ENCODE measurements at regions not wholly inside any gene's neighbourhood (a gene's known extent, or its start where the extent isn't known, plus 50 kb on each side); places are given as distances from the start of the nearest gene placed in this dataset.

DNA sequence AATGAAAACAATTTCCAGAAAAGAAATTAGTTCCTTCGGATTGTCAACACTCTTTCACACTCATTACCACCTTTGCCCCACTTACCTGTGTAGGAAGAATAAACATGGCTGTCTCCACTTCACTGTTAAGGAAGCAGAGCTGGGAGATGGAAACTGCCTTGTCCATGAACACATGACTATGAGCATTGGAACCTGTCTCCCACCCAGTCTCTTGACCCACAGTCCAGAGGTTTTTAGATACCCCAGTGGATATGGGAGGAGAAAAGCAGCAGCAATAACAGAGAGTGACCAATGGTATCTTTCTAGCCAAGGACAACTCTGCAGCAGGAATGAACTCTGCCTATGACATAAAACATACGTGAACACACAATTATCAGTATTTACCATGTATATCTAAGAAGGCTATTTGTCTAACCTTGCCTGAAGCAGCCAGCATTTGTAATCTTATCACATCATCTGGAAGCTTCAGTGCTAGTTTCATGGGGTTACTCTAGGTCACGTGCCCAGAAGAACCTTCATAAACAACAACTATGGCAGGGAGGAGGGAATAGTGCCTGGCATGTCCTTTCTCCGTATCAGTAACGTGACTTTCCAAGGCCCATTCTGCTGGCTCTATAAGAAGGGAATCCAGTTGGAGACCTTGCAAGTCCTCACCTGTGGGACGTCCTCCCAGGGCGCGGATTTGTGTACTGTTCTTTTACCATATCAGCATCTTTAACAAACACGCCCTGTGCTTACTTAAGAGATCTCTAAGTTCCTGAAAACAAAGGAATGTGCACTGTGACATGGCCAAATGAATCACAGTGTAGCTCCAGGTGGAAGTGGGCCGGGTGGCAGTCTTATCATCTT lies 221.8 kb upstream of the UBL3 start:
- no peaks in the 10 kb centered on the region for H3K9me3 ChIP-seq (replicated peaks; ENCODE audit: control insufficient read depth, insufficient read depth, low read depth, low read length)
- WGBS (ENCODE audit: insufficient coverage, low coverage, missing lambda C conversion rate): 0% methylated on average over 10 of the region's 10 CpGs
- ATAC-seq (no peak), DNase-seq (ENCODE audit: extremely low read depth in 1 of 4, low spot score in 3 of 4) (no peak), FAIRE-seq (no peak)
- in situ Hi-C loops (cut with MboI) (no loop called here), intact Hi-C loops (cut with micrococcal nuclease) (no loop called here)
- no peaks in the 10 kb centered on the region for H3K4me1 ChIP-seq (replicated peaks in 1 of 2; ENCODE audit: control insufficient read depth in 2 of 2, insufficient read depth in 2 of 2, low read length in 2 of 2)
- no peak overlapping the region for H3K27ac ChIP-seq (ENCODE audit: extremely low read depth, low read depth, low read length)
- ChIA-PET CTCF (ENCODE audit: low intra/inter-chr PET ratio) (no interaction called here), POLR2A (interaction anchor here (0.6 kb wide), 1 partner anchor 396 kb away, joined by 4 read pairs; no protein-coding TSS in a partner anchor)
- H3K9ac ChIP-seq (ENCODE audit: insufficient read depth in 1 of 2, low read depth in 2 of 2, low read length in 2 of 2): no peak overlapping the region
- no peaks in the 10 kb centered on the region for H4K20me1 ChIP-seq (replicated peaks; ENCODE audit: control insufficient read depth, insufficient read depth, low read length)
- H3K36me3 ChIP-seq (ENCODE audit: control insufficient read depth, insufficient read depth, low read length): no peaks in the 10 kb centered on the region
- no peak overlapping the region for H3K4me3 ChIP-seq
- H3K27me3 ChIP-seq (ENCODE audit: control insufficient read depth in 2 of 2, insufficient read depth in 2 of 2, low read length in 2 of 2): no peaks in the 10 kb centered on the region; a peak in 1 of 5 replicates
- H3K4me2 ChIP-seq (ENCODE audit: insufficient read depth, low read length): no peak overlapping the region
- H2AFZ ChIP-seq (ENCODE audit: low read depth, low read length): no peak overlapping the region
- BruUV-seq (replicated peaks): no TSS peak
- H3K79me2 ChIP-seq (ENCODE audit: control insufficient read depth, insufficient read depth, low read length): no peaks in the 10 kb centered on the region
- no peak for TF ChIP-seq MTA2 (IDR thresholded peaks at IDR 0.05; ENCODE audit: low read depth)
- TF ChIP-seq, protein P1, sequence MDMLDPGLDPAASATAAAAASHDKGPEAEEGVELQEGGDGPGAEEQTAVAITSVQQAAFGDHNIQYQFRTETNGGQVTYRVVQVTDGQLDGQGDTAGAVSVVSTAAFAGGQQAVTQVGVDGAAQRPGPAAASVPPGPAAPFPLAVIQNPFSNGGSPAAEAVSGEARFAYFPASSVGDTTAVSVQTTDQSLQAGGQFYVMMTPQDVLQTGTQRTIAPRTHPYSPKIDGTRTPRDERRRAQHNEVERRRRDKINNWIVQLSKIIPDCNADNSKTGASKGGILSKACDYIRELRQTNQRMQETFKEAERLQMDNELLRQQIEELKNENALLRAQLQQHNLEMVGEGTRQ (CRISPR knock-in tag; IDR thresholded peaks at IDR 0.05): peak; percentile 56
- TF ChIP-seq, protein P2, sequence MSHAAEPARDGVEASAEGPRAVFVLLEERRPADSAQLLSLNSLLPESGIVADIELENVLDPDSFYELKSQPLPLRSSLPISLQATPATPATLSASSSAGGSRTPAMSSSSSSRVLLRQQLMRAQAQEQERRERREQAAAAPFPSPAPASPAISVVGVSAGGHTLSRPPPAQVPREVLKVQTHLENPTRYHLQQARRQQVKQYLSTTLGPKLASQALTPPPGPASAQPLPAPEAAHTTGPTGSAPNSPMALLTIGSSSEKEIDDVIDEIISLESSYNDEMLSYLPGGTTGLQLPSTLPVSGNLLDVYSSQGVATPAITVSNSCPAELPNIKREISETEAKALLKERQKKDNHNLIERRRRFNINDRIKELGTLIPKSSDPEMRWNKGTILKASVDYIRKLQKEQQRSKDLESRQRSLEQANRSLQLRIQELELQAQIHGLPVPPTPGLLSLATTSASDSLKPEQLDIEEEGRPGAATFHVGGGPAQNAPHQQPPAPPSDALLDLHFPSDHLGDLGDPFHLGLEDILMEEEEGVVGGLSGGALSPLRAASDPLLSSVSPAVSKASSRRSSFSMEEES (CRISPR knock-in tag; IDR thresholded peaks at IDR 0.05): peak; percentile 64
- H3K9me1 ChIP-seq (ENCODE audit: control insufficient read depth, insufficient read depth, low read length): no peaks in the 10 kb centered on the region
